GM23338 (cell line): ENCODE measurements at regions not wholly inside any gene's neighbourhood (a gene's known extent, or its start where the extent isn't known, plus 50 kb on each side); places are given as distances from the start of the nearest gene placed in this dataset.

Experiments
- CREB1 ChIP-seq: fragments of 250-450 bp; sonication (Bioruptor Pico); IDR thresholded peaks from 2 replicates; pipeline ENCODE4 v1.5.0; 2020; ENCODE audit warnings: low read depth, mild to moderate bottlenecking, moderate library complexity
- ETS1 ChIP-seq: IDR thresholded peaks from 2 replicates; pipeline ENCODE4 v1.6.1; 2016; ENCODE audit warnings: antibody characterized with exemption
- EZH2 ChIP-seq: fragments of 200-600 bp; sonication (generic); IDR thresholded peaks from one replicate; pipeline ENCODE4 v1.8.0; 2017; ENCODE audit warnings: antibody characterized with exemption, mild to moderate bottlenecking, low read depth; ENCODE audit not compliant: unreplicated experiment
- EZH2phosphoT487 ChIP-seq: fragments of 200-600 bp; sonication (generic); IDR thresholded peaks from one replicate; pipeline ENCODE4 v1.8.1; 2018; ENCODE audit warnings: antibody characterized with exemption; ENCODE audit not compliant: unreplicated experiment
- NANOG ChIP-seq: IDR thresholded peaks from 2 replicates; pipeline ENCODE4 v1.6.1; 2016; ENCODE audit warnings: antibody characterized with exemption, borderline replicate concordance
- POLR2AphosphoS5 ChIP-seq: IDR thresholded peaks from 2 replicates; pipeline ENCODE4 v1.6.1; 2016; ENCODE audit warnings: antibody characterized with exemption, low read depth
- ZNF114 ChIP-seq: fragments of 250-450 bp; sonication (Bioruptor Pico); IDR thresholded peaks from 2 replicates; pipeline ENCODE4 v1.5.0; 2020; ENCODE audit warnings: mild to moderate bottlenecking, moderate library complexity
- TF ChIP-seq, protein P1 (sequence below), 2 experiments: fragments of 200-600 bp in 1 of 2; sonication (generic) in 1 of 2; conservative IDR thresholded peaks; 2 replicates each; pipeline versions ENCODE4 v1.5.1 to v1.6.1; 2016 to 2017; ENCODE audit warnings: antibody characterized with exemption in 2 of 2, low read depth in 2 of 2, mild to moderate bottlenecking in 2 of 2, moderate library complexity in 1 of 2
- TF ChIP-seq, protein P2 (sequence below): IDR thresholded peaks from one replicate; pipeline ENCODE4 v1.6.1; 2018; ENCODE audit warnings: antibody characterized with exemption; ENCODE audit not compliant: unreplicated experiment

DNA sequence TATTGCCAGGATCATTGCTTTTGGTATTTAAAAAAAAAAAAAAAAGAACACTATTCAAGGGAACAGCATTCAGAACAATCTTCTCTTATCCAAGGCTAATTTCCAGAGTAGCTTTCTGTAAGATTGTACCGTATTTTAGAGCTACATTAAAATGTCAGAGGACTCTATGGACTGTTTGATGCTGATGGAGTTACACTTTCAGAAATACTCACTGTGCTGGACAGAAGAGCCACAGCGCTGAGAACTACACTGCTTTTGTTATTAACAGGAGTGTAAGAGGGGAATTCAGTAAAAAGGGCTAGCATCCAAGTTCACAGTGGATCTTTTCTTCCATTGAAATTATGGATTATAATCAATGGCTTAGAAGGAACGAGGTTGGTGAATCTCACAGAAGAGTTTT, 247.7 kb downstream of the AHR start:
- TF ChIP-seq, protein P1, sequence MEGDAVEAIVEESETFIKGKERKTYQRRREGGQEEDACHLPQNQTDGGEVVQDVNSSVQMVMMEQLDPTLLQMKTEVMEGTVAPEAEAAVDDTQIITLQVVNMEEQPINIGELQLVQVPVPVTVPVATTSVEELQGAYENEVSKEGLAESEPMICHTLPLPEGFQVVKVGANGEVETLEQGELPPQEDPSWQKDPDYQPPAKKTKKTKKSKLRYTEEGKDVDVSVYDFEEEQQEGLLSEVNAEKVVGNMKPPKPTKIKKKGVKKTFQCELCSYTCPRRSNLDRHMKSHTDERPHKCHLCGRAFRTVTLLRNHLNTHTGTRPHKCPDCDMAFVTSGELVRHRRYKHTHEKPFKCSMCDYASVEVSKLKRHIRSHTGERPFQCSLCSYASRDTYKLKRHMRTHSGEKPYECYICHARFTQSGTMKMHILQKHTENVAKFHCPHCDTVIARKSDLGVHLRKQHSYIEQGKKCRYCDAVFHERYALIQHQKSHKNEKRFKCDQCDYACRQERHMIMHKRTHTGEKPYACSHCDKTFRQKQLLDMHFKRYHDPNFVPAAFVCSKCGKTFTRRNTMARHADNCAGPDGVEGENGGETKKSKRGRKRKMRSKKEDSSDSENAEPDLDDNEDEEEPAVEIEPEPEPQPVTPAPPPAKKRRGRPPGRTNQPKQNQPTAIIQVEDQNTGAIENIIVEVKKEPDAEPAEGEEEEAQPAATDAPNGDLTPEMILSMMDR (conservative IDR thresholded peaks at IDR 0.05; ENCODE audit: low read depth in 2 of 2): no peak
- no peak for TF ChIP-seq POLR2AphosphoS5
- no peak for TF ChIP-seq EZH2phosphoT487
- TF ChIP-seq ETS1: no peak
- no peak for TF ChIP-seq EZH2
- TF ChIP-seq ZNF114: no peak
- TF ChIP-seq, protein P2, sequence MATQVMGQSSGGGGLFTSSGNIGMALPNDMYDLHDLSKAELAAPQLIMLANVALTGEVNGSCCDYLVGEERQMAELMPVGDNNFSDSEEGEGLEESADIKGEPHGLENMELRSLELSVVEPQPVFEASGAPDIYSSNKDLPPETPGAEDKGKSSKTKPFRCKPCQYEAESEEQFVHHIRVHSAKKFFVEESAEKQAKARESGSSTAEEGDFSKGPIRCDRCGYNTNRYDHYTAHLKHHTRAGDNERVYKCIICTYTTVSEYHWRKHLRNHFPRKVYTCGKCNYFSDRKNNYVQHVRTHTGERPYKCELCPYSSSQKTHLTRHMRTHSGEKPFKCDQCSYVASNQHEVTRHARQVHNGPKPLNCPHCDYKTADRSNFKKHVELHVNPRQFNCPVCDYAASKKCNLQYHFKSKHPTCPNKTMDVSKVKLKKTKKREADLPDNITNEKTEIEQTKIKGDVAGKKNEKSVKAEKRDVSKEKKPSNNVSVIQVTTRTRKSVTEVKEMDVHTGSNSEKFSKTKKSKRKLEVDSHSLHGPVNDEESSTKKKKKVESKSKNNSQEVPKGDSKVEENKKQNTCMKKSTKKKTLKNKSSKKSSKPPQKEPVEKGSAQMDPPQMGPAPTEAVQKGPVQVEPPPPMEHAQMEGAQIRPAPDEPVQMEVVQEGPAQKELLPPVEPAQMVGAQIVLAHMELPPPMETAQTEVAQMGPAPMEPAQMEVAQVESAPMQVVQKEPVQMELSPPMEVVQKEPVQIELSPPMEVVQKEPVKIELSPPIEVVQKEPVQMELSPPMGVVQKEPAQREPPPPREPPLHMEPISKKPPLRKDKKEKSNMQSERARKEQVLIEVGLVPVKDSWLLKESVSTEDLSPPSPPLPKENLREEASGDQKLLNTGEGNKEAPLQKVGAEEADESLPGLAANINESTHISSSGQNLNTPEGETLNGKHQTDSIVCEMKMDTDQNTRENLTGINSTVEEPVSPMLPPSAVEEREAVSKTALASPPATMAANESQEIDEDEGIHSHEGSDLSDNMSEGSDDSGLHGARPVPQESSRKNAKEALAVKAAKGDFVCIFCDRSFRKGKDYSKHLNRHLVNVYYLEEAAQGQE: no peak
- no peak for TF ChIP-seq NANOG
- TF ChIP-seq CREB1: no peak
